ENCODE measurements at regions not wholly inside any gene's neighbourhood (a gene's known extent, or its start where the extent isn't known, plus 50 kb on each side); places are given as distances from the start of the nearest gene placed in this dataset.
A peak's percentile ranks its signal among the peaks of the same experiment; 100 is the strongest.

GRCh38 chr6:135665935-135666334 is 168.4 kb upstream of the AHI1 start:
- ChIA-PET CTCF (interaction anchor here (0.5 to 0.7 kb wide), 2 partner anchors 16 to 273 kb away, joined by 3 read pairs; no protein-coding TSS in a partner anchor), POLR2A (interaction anchor here (0.6 kb wide), 1 partner anchor 12 kb away, joined by 3 read pairs; no protein-coding TSS in a partner anchor)
- intact Hi-C loops (cut with micrococcal nuclease): no loop called here
- Mint-ChIP-seq H3K9me3 (ENCODE audit: unreplicated experiment) (peaks cover 9% of the 10 kb centered on the region), H3K4me1 (ENCODE audit: insufficient read depth, unreplicated experiment) (peaks cover 15% of the 10 kb centered on the region), H3K4me3 (ENCODE audit: unreplicated experiment) (no peak overlapping the region), H3K27ac (ENCODE audit: low read depth, unreplicated experiment) (no peak overlapping the region), H3K27me3 (ENCODE audit: insufficient read depth, unreplicated experiment) (no peaks in the 10 kb centered on the region), H3K36me3 (ENCODE audit: insufficient read depth, unreplicated experiment) (no peaks in the 10 kb centered on the region)
- no peak for DNase-seq (ENCODE audit: unreplicated experiment)
- no TSS peak for BruUV-seq (replicated peaks)
- no peak for TF ChIP-seq CTCF (IDR thresholded peaks at IDR 0.05; ENCODE audit: unreplicated experiment)

DNA sequence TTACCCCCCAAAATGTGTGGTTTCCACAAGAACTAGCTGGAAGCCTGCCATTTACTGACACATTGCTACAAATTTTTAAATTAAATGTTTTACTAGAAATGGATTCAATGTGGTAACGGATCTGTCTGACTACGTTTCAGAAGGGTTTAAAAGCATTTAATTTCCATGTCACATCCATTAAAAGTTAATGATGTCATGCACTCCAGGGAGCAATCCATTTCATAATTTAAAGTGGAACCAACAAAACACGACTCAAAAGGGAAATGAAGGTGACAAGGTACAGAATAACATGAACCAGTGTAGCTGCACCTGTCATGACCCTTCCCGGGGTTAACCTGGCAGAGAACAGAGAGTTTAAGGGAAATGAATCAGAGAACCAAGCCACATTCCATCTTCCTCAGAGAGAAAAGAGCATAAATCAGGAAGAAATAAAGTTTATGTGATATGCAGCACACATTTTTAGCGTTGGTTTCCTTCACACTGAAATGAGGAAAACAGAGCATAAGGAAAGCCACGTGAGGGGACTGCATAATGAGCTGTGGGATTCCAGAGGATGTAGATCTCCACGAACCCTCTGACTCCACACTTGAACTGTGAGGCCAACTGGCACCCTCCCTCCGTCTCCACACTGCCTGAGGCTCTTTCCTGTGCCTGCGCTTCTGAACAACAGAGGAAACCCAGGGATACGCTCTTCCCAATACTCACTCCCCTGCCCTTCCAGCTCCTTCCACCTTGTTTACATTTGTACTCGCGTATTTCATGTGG is 170.3 kb upstream of the AHI1 start:
- TF ChIP-seq CTCF (IDR thresholded peaks at IDR 0.05; ENCODE audit: unreplicated experiment): no peak
- ChIA-PET CTCF (interaction anchor here (0.7 to 1.5 kb wide), 3 partner anchors 132 to 558 kb away, joined by 3 to 7 read pairs (median 5); no protein-coding TSS in a partner anchor), POLR2A (interaction anchor here (0.9 to 1.9 kb wide), 4 partner anchors 11 to 161 kb away, joined by 3 to 6 read pairs (median 4); no protein-coding TSS in a partner anchor)
- Mint-ChIP-seq H3K4me1 (ENCODE audit: insufficient read depth, unreplicated experiment) (peaks cover 15% of the 10 kb centered on the region), H3K4me3 (ENCODE audit: unreplicated experiment) (peak overlapping the region; percentile 4), H3K27me3 (ENCODE audit: insufficient read depth, unreplicated experiment) (no peaks in the 10 kb centered on the region), H3K36me3 (ENCODE audit: insufficient read depth, unreplicated experiment) (no peaks in the 10 kb centered on the region), H3K9me3 (ENCODE audit: unreplicated experiment) (no peaks in the 10 kb centered on the region), H3K27ac (ENCODE audit: low read depth, unreplicated experiment) (no peak overlapping the region)
- intact Hi-C loops (cut with micrococcal nuclease): no loop called here
- peak; percentile 66 for DNase-seq (ENCODE audit: unreplicated experiment)
- BruUV-seq (replicated peaks): no TSS peak

DNA sequence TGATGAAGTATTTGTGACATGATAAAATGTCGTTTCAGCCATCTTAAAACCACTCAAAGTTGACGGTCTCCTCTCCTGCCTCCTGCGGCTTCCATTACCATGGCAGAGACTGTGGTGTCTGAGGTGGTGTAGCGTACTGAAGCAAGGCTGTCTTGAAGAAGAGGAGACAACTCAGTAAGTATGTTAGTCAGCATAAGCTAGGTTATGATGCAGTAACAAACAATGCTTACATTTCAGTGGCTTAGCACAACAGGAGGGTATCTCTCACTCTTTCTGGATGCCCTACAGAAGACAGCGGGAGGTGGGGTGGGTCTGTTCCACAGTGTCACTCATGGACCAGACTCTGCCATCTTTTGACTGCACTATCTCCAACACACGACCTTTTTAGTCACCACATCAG is 174.7 kb upstream of the AHI1 start:
- H3K27ac Mint-ChIP-seq (ENCODE audit: low read depth, unreplicated experiment): no peak overlapping the region
- DNase-seq (ENCODE audit: unreplicated experiment): no peak
- no peaks in the 10 kb centered on the region for H3K27me3 Mint-ChIP-seq (ENCODE audit: insufficient read depth, unreplicated experiment)
- no peak overlapping the region for H3K4me3 Mint-ChIP-seq (ENCODE audit: unreplicated experiment)
- H3K4me1 Mint-ChIP-seq (ENCODE audit: insufficient read depth, unreplicated experiment): peaks cover 9% of the 10 kb centered on the region
- intact Hi-C loops (cut with micrococcal nuclease): no loop called here
- POLR2A ChIA-PET: interaction anchor here (0.6 kb wide), 1 partner anchor 79 kb away, joined by 3 read pairs; no protein-coding TSS in a partner anchor
- CTCF ChIA-PET: interaction anchor here (0.6 to 1.5 kb wide), 4 partner anchors 16 to 554 kb away, joined by 3 to 4 read pairs (median 3); no protein-coding TSS in a partner anchor
- H3K9me3 Mint-ChIP-seq (ENCODE audit: unreplicated experiment): no peaks in the 10 kb centered on the region
- no TSS peak for BruUV-seq (replicated peaks)
- TF ChIP-seq CTCF (IDR thresholded peaks at IDR 0.05; ENCODE audit: unreplicated experiment): no peak
- H3K36me3 Mint-ChIP-seq (ENCODE audit: insufficient read depth, unreplicated experiment): no peaks in the 10 kb centered on the region

GRCh38 chr6:135673501-135674309 is 176.2 kb upstream of the AHI1 start:
- intact Hi-C loops (cut with micrococcal nuclease): no loop called here
- ChIA-PET POLR2A (no interaction called here), CTCF (interaction anchor here (0.7 to 1.7 kb wide), 4 partner anchors 85 to 553 kb away, joined by 3 to 7 read pairs (median 3); no protein-coding TSS in a partner anchor)
- no peaks in the 10 kb centered on the region for H3K4me1 Mint-ChIP-seq (ENCODE audit: insufficient read depth, unreplicated experiment)
- no peaks in the 10 kb centered on the region for H3K27me3 Mint-ChIP-seq (ENCODE audit: insufficient read depth, unreplicated experiment)
- H3K36me3 Mint-ChIP-seq (ENCODE audit: insufficient read depth, unreplicated experiment): no peaks in the 10 kb centered on the region
- no peak for TF ChIP-seq CTCF (IDR thresholded peaks at IDR 0.05; ENCODE audit: unreplicated experiment)
- H3K9me3 Mint-ChIP-seq (ENCODE audit: unreplicated experiment): no peaks in the 10 kb centered on the region
- no peak overlapping the region for H3K4me3 Mint-ChIP-seq (ENCODE audit: unreplicated experiment)
- no peak overlapping the region for H3K27ac Mint-ChIP-seq (ENCODE audit: low read depth, unreplicated experiment)
- DNase-seq (ENCODE audit: unreplicated experiment): no peak
- BruUV-seq (replicated peaks): no TSS peak
